Fibroblast of gingiva (primary cell): ENCODE measurements at regions not wholly inside any gene's neighbourhood (a gene's known extent, or its start where the extent isn't known, plus 50 kb on each side); places are given as distances from the start of the nearest gene placed in this dataset.

Experiments used
- DNase-seq: peaks from one replicate; pipeline ENCODE4 v3.0.0-alpha.2; 2011; ENCODE audit warnings: low read depth

DNA sequence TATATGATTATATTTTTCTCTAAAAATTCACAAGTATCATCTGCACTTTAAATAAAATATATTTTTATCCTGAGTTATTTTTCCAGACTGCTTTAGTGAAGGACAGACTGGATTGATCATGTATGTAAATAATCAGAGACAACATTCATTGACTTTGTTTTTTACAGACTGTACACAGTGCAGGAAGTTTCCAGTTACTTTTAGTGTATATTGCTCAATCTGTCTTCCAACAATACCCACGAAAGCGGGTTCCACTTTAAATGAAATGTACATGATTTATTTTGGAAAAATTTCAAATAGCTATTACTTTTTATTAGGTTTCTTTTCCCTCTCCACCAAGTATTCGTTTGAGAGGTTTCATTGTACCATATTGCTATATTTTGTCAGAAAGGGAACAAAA, 497.0 kb downstream of the FSCB start:
- no peak for DNase-seq

GRCh38 chr14:44009642-44010041, 497.4 kb downstream of the FSCB start:
- no peak for DNase-seq

- DNase-seq: no peak
These were observed 518.1 kb downstream of the FSCB start for GRCh38 chr14:43988989-43989388.

DNA sequence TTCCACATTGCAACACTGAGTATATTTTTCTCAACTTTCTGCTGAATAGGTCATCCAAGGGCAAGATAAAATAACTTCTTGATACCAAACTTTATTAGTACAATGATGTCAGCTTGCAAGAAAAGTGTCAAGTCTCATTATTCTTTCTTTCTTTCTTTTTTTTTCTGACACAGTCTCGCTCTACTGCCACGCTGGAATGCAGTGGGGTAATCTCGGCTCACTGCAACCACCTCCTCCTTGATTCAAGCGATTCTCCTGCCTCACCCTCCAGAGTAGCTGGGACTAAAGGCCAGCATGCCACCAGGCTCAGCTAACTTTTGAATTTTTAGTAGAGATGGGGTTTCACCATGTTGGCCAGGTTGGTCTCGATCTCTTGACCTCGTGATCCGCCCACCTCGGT, 523.4 kb downstream of the FSCB start:
- DNase-seq: no peak

DNA sequence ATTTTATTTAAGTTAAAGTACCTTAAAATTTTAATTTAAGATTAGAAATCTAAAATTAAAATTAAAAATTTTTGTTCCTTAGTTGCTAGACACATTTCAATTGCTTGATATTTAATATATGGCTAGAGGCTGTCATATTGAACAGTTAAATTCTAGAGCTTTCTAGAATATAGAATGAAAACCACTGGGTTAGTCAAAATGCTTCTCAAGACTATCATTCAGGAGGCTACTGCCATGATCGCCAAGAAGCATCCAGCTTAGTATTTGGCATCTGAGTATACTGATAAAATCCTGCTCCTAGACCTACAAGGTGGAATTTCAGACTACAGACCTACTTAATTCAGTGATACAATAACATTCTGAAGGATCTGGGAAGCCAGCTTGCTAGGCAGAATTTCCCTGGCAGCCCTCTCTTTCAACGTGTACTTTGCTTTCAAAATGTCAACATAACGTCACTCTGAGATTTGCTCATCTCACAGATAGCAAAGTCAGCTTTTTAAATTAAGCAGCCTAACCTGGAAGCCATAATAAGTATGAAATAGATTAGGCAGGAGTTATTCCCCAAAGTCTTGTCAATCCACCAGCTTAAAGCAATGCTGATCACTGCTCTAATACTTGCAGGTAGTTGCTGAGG, 525.8 kb downstream of the FSCB start:
- no peak for DNase-seq

GRCh38 chr14:43956741-43957140, 550.3 kb downstream of the FSCB start:
- DNase-seq: no peak

GRCh38 chr14:43949400-43949799, 557.7 kb downstream of the FSCB start:
- DNase-seq: no peak

DNA sequence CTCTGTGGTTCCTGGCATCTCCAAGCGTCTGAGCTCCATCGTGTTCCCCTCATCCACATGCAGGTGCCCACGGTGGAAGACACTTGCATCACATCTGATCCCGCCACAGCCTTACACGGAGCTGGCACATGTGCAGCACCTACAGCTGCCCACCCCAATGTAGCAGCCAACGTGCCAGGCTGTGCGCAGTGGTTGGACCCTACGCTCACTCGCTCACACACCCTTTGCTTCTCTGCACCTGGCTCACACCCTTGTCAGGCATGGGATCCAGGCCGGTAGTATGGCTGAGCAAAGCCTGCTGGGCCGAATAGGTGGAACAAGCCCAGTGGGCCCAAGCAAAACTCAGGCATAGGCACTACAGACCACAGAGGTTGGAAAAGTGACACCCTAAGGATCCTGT, 567.2 kb downstream of the FSCB start:
- no peak for DNase-seq

DNA sequence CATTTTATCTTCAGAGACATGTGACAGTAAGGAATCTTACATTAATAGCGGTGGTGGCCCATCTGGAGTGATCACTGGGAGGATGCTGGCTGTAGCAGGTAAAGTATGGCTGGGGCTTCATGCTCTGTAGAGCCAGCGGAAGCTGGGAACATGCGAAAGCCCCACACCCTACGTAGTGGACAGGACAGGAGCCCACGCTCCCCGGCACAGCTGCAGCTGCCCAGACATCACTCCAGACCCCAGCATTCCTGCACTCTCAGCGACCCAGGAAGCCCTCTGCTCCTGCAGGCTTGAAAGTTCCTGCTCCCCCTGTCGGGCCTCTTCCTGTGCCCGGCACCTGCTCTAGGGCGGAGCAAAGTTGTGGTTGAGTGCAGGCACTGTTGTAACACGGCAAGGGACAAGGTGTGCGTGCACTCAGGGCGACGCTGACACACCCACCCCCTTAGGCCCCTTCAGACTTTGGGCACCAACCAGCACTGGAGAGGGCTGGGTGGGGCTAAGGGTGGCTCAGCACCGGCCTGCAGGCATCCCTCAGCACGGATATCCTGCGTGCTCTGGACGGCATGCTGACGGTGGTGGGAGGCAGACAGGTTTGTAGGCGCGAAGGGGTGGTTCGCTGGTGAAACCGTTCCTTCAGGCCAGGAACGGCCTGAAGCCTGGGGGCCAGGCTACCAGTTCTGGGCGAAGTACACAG, 568.3 kb downstream of the FSCB start:
- DNase-seq: no peak

GRCh38 chr14:43937001-43937400, 570.1 kb downstream of the FSCB start:
- DNase-seq: no peak

DNA sequence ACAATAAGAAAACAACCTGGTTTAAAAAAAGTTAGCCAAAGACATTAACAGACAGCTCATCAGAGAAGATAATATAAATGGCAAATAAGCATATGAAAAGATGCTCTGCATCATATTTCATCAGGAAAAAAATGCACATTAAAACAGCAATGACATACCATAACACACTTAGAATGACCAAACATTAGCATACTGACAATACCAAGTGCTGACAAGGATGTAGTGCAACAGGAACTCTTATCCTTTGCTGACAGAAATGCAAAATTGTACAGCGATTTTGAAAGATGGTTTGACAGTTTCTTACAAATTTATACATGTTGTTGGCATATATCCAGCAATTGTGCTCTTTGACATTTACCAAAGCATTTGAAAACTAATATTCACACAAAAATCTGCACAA, 573.0 kb downstream of the FSCB start:
- no peak for DNase-seq

- DNase-seq: peak; percentile 57
These were observed 592.9 kb downstream of the FSCB start for GRCh38 chr14:43914041-43914693.

- DNase-seq: no peak
These were observed 603.9 kb downstream of the FSCB start for GRCh38 chr14:43903209-43903608.

DNA sequence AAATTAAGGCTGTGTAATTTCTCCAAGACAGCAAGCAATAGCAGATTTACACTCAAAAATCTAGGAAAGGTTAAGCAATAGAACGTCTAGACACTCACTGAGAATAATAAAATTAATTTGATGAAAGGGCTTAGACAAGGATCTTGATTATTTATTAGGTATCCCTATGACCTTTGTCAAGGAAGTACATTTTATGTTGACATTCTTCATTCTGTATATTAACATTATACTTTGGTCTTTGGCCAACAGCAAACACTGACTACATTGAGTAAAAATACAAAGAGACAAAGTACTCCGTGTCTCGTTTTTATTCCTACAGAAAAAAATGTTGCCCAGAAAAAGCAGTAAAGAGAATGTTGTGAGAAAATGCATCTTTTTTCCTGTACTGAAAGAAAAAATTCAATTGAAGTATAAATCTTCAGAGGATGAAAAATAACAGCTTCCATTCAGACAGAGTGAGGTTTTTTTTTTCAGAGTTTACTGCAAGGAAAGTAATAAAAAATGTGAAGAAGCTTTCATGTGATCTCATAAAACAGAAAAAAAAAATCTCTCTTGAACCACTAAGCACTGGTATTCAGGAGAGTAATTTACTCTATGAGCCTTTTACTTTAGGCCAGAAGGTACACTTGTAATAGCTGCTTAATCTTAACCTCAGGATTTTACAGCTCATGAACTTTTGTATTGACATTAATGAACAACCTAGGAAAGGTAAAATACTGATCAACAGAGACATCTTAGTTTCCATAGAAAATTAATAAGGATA, 605.0 kb downstream of the FSCB start:
- DNase-seq: no peak

GRCh38 chr14:43900173-43900655, 606.9 kb downstream of the FSCB start:
- no peak for DNase-seq

DNA sequence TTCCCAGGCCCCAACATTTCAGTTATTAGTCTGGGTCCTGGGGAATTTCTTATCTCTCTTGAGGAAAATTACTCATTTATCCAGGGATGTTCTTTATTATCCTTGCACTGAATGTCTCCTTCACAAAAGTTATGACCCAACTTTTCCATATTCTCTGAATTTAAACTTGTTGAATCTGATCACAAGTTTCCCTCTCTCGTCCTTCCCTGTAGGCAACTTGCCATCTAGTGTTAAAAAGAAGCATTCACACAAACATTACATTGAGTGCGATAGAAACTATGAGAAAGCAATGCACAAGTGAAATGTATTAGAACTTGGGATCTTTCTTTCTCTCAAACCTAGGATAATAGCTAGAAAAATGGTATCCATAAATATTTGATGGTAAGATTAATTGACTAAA, 608.4 kb downstream of the FSCB start:
- DNase-seq: no peak

GRCh38 chr14:43896044-43896443, 611.0 kb downstream of the FSCB start:
- no peak for DNase-seq

DNA sequence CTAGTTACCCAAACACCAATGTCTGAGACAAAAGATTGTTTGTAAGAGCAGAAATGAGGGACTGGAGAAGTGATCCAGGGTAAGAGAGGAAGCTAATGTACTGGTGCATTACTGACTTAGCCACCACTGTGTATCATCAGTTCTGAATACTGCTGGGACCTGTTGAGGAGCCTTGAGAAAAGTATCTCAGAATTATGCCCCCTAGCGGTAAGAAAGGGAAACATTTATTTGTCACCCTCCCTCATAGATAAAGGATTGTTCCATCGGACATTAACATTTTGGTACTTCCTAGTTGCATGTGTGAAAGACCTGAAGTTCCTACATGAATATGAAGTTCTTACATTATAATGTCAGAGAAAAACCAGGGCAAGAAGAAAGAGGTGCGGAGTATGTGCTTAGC, 612.5 kb downstream of the FSCB start:
- no peak for DNase-seq

- no peak for DNase-seq
These were observed 619.6 kb downstream of the FSCB start for GRCh38 chr14:43887523-43887922.

- no peak for DNase-seq
These were observed 629.6 kb downstream of the FSCB start for GRCh38 chr14:43877351-43877960.

GRCh38 chr14:43872752-43873655, 634.1 kb downstream of the FSCB start:
- no peak for DNase-seq
